Middle frontal gyrus (tissue), 1 donor: ENCODE measurements at regions not wholly inside any gene's neighbourhood (a gene's known extent, or its start where the extent isn't known, plus 50 kb on each side); places are given as distances from the start of the nearest gene placed in this dataset.

Source experiments
- DNase-seq: peaks from one replicate; pipeline ENCODE4 v3.0.0-alpha.2; 2015; ENCODE audit warnings: low spot score; ENCODE audit errors: extremely low spot score

GRCh38 chr16:76899767-76900166 is 291.2 kb upstream of the MON1B start:
- DNase-seq, result no peak

DNA sequence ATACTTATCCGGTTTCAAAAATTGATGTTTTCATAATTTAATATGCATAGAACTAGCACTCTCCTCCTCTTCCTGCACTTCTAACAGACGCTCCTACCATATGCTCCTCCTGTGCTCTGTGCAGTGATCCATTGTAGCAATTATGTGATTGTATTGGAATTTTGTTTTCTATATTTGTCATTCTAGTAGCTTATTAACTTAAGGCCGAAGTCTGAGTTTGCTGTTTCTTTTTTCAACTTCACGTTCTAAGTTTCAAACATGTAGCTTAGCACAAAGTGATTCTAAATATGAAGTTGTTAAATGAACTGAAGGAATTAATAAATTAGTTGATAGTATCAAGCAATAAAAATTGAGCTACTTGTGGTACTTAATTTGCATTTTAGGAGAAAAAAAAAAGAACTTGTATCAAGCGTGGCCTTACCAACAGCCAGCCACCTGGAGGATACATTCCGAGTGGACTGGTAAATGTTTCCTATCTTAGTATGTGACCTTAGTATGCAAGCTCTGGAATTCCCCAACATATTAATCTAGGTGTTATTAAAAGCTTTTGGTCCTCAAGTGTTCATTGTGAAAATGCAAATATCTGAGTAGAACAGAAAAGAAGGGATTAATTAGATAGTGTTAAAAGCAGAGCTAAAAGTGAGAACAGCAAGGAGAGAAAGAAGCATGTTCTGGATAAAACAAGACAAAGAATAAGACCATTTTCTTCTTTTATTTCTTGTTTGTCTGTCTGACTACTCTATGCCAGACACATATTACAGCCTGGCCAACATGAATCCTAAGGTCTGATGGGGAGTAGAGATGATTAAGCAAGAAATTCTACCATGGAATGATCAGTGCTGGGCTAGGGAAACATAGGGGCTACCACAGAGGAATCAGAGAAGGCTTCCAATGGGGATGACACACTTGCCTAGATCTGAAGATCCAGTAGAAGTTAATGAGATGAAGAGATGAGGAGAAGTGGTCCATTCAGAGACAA is 290.4 kb upstream of the MON1B start:
- no peak for DNase-seq

DNA sequence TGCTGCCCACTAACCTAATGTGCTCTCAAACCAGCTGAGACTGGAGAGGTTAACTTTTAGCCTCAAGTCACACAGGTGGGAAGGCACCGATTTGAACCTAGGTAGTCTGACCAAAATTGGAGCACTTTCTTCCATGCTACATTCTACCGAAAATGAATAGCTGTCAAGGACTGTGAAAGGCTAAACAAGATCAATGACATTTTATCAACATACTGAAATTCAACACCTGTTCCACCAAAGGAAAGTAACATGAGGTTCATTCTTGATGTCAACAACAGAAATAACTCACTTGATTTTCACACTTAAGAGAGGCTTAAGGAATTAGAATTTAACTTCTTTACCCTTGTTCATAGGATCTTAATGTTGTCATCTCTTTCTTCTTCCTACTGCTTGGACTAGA is 284.4 kb upstream of the MON1B start:
- DNase-seq, result no peak

- DNase-seq, result no peak
Observed at GRCh38 chr16:76910931-76911330, 280.1 kb upstream of the MON1B start.

DNA sequence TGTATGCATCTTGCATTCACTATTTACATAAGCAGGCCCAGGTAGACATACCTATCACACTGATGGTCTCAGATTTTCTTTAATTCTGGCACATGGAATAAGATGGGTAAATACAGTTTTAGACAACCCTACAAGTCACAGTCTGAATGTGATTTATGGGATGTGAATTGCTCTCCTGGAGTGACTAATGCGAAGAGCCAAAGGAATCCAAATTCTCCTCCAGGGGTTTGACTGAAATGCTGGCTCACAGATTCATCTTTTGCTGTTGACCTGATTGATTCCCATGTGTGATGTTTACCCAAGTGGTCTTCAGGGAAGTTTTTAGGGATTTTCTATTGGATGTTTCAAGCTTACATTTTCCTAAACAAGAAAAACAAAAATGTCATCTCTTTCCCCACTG is 277.9 kb upstream of the MON1B start:
- no peak for DNase-seq

DNA sequence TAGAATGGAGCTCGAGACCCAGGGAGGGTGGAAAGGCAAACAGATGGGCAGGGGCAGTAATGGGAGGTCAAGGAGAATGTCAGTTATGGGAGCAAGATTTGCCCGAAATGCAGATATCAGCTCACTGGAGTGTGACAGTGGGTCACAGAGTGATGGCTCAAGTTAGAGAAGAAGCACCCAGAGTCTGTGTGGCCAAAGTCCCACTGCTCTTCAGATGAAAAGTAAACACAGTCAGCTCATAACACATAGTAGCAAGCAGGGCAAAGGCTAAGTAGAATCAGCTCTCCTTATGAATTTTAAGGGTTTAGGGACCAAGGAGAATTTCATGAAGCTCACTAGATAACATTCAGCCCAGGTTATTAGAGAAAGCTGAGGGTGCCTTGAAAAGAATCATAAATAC is 264.9 kb upstream of the MON1B start:
- DNase-seq, result no peak

DNA sequence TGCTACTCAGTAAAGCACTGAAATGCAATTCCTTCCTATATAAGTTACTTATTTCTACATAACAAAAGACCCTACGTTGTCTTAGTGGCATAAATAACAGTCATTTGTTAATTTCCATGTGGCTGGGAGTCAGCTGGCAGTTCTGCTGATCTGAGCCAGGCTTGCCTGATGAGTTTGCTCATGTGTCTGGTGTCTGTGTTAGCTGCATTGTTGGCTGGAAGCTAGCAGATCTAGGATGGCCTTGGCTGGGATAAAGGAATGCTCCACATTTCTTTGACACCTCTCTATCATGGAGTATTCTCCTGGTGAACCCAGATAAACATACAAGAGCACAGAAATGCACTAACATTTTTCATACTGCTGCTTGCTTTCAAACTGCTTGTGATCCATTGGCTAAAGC is 264.4 kb upstream of the MON1B start:
- no peak for DNase-seq

DNA sequence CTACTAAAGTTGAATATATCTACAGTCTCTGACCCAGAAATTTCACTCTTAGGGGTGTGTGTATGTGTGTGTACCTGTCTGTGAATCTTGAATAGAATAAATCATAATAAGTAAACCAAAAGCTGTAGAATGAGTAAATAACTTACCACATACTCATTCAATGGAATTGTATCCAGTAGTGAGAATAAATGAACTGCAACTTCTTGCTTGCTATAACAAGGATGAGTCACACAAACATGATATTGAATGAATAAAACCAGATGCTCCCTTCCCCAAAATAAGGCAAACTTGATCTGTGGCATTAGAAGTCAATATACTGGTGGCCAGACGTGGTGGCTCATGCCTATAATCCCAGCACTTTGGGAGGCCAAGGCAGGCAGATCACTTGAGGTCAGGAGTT is 259.8 kb upstream of the MON1B start:
- DNase-seq, result no peak

DNA sequence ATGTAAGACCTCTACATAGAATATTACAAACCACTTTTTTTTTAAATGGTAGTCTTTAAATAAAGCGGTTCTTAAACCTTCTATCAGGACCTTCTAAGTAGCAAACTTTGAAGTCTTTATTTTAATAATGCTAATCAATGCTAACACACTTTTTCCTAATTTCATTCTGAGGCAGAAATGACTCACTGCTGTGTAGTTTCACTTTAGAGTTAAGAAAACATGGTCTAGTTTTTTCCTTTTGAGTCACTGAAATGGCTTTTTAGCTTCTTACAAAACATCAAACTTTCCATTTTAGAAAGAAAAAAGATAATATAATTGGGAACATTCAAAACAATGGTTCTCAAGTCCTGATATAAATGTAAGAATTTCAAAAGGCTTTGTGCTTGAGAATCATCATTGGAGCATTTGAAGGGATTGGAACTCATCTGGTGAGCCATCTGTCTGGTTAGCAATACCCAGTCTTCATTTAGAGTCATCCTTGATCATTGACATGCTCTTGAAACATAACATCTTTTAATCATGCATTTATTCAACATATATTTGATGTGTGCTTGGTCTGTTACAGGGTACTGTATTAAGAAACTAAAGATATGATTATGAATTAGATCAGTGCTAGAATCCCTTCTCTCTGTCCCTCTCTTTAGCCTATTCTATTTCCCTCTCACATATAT is 258.3 kb upstream of the MON1B start:
- DNase-seq, result no peak

DNA sequence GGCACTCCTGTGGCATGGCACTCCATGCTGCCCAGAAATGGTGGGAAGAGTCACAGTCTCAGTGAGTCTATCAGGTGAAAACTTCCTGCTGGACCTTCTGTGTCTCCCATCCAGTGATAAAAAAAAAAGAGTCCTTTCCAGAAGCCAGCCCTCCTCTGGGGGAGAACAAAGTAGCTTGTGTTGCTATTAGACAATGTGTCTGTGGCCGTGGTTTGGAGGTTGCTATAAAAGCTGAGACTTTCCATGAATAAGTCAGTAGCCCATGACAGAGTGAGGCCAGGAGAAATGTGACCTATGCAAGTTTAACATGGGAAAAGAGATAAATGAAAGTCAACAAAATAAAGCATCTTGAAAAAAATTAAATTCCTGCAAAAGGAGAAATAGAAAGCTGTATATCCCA is 250.7 kb upstream of the MON1B start:
- no peak for DNase-seq

GRCh38 chr16:76941113-76941512 is 249.9 kb upstream of the MON1B start:
- DNase-seq, result no peak

GRCh38 chr16:76942089-76942488 is 248.9 kb upstream of the MON1B start:
- DNase-seq, result no peak

DNA sequence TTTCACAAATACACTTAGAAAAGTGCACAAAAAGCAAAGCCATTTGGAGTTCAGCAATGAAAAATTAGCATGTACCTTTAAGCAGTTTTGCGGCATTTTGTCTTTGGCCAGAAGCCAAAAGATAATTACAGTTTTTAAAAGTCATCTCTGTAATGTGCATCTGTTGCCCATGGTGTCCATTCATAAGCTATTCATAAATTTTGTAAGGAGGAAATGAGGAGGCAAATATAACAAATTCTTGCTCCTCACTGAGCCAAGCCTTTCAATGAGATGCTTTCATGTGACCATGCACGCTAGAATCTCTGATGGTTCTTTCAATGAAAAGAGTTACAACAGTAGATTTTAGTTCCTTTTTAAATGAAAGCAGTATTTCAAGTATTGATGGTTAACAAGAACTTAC is 247.1 kb upstream of the MON1B start:
- DNase-seq, result no peak

DNA sequence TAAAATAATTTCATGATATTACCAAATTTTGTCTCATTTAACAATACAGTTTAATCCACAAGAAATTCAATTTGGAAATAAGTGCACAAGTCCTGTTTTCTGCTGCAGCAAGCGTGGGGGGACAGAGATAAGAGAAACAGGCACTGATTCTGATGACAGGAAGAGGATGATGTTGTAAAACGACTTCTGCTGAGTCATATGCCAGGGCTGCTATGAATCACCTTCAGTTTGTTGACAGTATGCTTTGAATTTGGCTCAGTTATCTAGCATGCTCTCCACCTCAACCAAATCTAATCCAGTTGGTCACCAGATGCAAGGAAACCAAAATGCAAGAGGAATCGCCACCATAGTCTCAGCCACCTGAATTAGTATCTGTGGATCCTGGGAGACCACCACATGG is 244.1 kb upstream of the MON1B start:
- no peak for DNase-seq

- DNase-seq, result no peak
Observed at GRCh38 chr16:76947749-76948148, 243.2 kb upstream of the MON1B start.

DNA sequence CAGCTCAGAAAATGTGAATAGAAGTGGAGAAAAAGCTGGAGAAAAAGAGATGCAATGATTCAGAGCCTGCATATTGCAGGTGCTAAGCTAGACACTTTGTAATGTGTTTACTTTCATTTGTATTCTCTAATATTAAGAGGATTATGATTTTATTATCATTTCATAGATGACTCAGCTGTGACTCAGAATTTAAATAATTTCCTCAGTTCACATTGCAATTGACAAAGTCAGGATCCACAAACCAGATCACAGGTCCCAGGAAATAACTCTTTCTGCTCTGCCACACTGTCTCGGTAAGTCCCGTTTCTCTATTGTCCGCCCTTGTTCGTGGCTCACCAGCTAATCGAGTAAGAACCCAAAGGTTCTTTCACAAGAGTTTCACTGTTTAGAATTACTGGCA is 235.4 kb upstream of the MON1B start:
- DNase-seq, result no peak

GRCh38 chr16:76956394-76956793 is 234.6 kb upstream of the MON1B start:
- DNase-seq, result no peak

- no peak for DNase-seq
Observed at GRCh38 chr16:76956841-76957240, 234.1 kb upstream of the MON1B start.

DNA sequence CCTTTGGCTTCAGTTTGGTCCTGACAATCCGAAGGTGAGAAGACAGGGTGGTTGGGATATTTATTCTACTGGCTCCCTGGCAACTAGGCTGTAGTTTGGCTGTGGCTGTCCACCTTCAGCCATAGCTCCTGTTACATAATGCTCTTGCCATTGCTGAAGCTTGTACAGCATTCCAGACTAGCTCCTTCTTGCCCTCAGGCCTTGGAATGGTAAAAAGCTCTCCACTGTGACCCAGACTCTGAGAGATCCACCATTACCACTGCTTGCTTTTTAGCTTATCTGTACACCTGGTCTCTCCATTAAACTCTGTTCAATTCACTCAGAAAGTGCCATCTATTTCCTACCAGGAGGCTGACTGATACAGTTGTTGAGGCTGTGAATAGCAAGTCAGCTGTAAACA is 231.8 kb upstream of the MON1B start:
- no peak for DNase-seq

DNA sequence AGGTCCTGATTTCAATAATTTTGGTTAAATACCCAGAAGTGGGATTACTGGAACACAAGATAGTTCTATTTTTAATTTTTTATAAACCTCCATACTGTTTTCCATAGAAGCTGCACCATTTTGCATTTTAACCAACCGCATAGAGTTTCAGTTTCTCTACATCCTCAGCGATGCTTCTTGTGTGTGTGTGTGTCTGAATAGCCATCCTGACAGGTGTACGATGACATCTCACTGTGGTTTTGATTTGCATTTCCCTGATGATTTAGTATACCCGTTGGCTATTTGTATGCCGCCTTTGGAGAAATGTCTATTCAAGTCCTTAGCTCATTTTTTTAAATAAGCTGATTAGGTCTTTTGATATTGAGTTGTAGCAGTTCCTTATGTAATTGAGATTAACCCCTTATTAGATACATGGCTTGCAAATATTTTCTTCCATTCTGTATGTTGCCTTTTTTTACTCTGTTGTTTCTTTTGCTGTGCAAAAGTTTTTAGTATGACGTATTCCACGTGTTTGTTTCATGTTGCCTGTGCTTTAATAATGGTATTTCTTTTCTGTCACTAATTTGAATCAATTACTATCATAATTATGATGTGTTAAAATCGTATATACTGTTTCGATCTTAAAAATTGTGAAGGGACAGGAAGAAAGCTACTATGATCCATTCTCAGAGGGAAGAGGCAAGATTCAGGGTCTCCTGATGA is 227.2 kb upstream of the MON1B start:
- no peak for DNase-seq

GRCh38 chr16:76964464-76965154 is 226.4 kb upstream of the MON1B start:
- no peak for DNase-seq
